Tibial nerve (tissue), 4 donors: ENCODE measurements at regions not wholly inside any gene's neighbourhood (a gene's known extent, or its start where the extent isn't known, plus 50 kb on each side); places are given as distances from the start of the nearest gene placed in this dataset.

ENCODE experiments used
- DNase-seq, 2 donors: peaks; one replicate each; pipeline ENCODE4 v3.0.0-alpha.2; 2019; ENCODE audit warnings: low spot score in 2 of 2
- H3K27ac ChIP-seq, 4 donors: fragments of 200-600 bp; sonication (generic) in 3 of 4; one replicate each; pipeline ENCODE4 v1.5.1; 2017 to 2019; ENCODE audit warnings: mild to moderate bottlenecking in 1 of 4
- H3K27me3 ChIP-seq, 2 donors: fragments of 200-600 bp; sonication (generic) in 1 of 2; one replicate each; pipeline versions ENCODE4 v1.5.1 to v1.6.0; 2017 to 2019
- H3K36me3 ChIP-seq, 3 donors: fragments of 200-600 bp; sonication (generic); one replicate each; pipeline ENCODE4 v1.5.1; 2018 to 2019
- H3K4me1 ChIP-seq, 4 donors: fragments of 200-600 bp; sonication (generic) in 3 of 4; one replicate each; pipeline ENCODE4 v1.5.1; 2017 to 2019
- H3K4me3 ChIP-seq, 4 donors: fragments of 200-600 bp; sonication (generic) in 3 of 4; one replicate each; pipeline ENCODE4 v1.5.1; 2017 to 2019; ENCODE audit warnings: mild to moderate bottlenecking in 1 of 4, moderate library complexity in 1 of 4
- H3K9me3 ChIP-seq, 4 donors: fragments of 200-600 bp; sonication (generic) in 3 of 4; one replicate each; pipeline ENCODE4 v1.5.1; 2017 to 2019
- EP300 ChIP-seq, 2 donors: sonication (generic); formaldehyde crosslinking; IDR thresholded peaks; one replicate each; pipeline ENCODE4 v1.6.1; 2017; ENCODE audit warnings: antibody characterized with exemption in 2 of 2, mild to moderate bottlenecking in 1 of 2
- POLR2A ChIP-seq, 2 donors: fragments of 450-650 bp; IDR thresholded peaks; one replicate each; pipeline ENCODE4 v1.6.1; 2017; ENCODE audit warnings: antibody characterized with exemption in 2 of 2, mild to moderate bottlenecking in 2 of 2, moderate library complexity in 2 of 2
- WGBS, 2 donors: methylation state at CpG; one replicate each; pipeline ENCODE4 v1.1.5; 2018; 5-methylcytosine and 5-hydroxymethylcytosine counted together
- TF ChIP-seq, protein P1 (sequence below), 5 experiments: fragments of 200-600 bp in 3 of 5; fragments of 450-650 bp in 2 of 5; sonication (generic) in 3 of 5; IDR thresholded peaks; one replicate each; pipeline ENCODE4 v1.5.1; 2016 to 2019; ENCODE audit warnings: antibody characterized with exemption in 5 of 5, mild to moderate bottlenecking in 3 of 5, moderate library complexity in 2 of 5

DNA sequence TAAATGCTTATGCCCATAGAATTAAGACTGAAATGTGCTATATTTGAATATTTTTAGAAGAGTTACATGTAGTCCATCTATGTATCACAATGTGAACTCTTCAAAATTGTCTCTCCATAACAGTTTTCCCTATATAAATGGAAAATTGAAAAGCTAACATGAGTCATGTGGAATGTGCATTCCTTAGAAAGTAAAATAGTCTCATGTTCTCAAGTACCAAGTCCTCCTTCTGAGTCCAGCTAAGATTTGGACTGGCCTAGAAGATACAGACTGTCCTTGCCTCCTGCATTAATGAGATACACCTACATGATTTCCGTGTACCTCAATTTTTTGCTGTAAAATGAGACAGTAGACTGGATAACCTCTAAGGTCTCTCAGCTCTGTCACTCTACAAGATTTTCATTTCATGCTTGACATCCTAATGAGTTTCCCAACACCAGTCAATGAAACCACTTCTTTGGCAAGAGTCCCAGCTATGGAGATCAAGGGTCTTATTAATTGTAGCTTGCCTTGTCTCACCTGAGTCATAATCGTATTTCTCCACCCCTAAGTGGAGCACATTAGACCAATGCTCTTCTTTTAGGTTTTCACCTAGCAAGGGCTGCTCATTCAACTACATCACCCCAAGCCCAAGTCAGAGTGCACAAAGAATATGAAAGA, 350.6 kb upstream of the IL12A start:
- Histone ChIP-seq H3K27ac (no peak overlapping the region), H3K27me3 (no peaks in the 10 kb centered on the region), H3K4me3 (no peak overlapping the region), H3K9me3 (no peaks in the 10 kb centered on the region), H3K4me1 (no peaks in the 10 kb centered on the region), H3K36me3 (no peaks in the 10 kb centered on the region)
- TF ChIP-seq POLR2A (IDR thresholded peaks at IDR 0.05): no peak
- DNase-seq: no peak
- WGBS, 2 donors: 89 to 91% methylated on average over 2 of the region's 2 CpGs

DNA sequence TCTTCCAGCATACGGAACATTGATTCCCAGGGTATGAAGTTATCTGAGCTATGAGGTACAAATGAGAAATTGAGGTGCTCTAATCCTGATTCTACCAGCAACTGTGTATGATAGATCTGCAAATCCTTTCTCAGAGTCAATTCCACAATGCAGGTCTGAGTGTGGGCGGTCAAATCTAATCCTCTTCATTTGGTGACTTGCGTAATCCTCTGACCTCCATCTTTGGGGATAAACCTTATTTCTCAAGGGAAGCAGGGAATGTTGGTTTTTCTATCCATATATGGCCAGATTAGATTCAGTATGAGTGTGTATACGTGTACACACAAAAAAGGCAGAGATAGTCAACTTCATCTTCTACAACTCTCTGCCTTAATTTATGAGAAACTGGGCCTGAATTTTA, 348.4 kb upstream of the IL12A start:
- Histone ChIP-seq H3K4me3 (no peak overlapping the region), H3K27me3 (no peaks in the 10 kb centered on the region), H3K4me1 (no peaks in the 10 kb centered on the region), H3K27ac (no peak overlapping the region), H3K9me3 (no peaks in the 10 kb centered on the region), H3K36me3 (no peaks in the 10 kb centered on the region)
- TF ChIP-seq, protein P1, sequence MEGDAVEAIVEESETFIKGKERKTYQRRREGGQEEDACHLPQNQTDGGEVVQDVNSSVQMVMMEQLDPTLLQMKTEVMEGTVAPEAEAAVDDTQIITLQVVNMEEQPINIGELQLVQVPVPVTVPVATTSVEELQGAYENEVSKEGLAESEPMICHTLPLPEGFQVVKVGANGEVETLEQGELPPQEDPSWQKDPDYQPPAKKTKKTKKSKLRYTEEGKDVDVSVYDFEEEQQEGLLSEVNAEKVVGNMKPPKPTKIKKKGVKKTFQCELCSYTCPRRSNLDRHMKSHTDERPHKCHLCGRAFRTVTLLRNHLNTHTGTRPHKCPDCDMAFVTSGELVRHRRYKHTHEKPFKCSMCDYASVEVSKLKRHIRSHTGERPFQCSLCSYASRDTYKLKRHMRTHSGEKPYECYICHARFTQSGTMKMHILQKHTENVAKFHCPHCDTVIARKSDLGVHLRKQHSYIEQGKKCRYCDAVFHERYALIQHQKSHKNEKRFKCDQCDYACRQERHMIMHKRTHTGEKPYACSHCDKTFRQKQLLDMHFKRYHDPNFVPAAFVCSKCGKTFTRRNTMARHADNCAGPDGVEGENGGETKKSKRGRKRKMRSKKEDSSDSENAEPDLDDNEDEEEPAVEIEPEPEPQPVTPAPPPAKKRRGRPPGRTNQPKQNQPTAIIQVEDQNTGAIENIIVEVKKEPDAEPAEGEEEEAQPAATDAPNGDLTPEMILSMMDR (IDR thresholded peaks at IDR 0.05): no peak
- no peak for DNase-seq
- WGBS, 2 donors: 89 to 92% methylated on average over 4 of the region's 4 CpGs

DNA sequence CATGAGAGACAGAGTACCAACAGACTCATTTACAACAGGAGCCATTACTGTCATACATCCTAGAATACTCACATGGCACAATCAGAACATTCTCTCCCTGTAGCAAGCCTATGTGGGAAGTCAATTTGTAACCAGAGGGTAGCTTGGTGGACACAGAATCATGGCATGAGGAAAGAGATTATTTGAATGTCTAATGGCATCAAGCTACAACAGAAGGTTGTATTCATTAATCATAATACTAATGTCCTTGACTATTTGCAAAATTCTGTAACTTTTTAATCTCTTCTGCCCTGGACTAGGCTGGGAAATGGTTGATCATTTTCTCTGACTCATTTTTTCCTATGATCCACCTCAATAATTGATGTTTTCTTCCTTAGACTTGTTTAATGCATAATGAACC, 345.2 kb upstream of the IL12A start:
- H3K9me3 ChIP-seq: no peaks in the 10 kb centered on the region
- no peak overlapping the region for H3K27ac ChIP-seq
- no peaks in the 10 kb centered on the region for H3K27me3 ChIP-seq
- TF ChIP-seq, protein P1 (IDR thresholded peaks at IDR 0.05): no peak
- TF ChIP-seq POLR2A (IDR thresholded peaks at IDR 0.05) (no peak), EP300 (IDR thresholded peaks at IDR 0.05) (no peak)
- no peak for DNase-seq
- H3K4me3 ChIP-seq: no peak overlapping the region
- no peaks in the 10 kb centered on the region for H3K4me1 ChIP-seq
- no peaks in the 10 kb centered on the region for H3K36me3 ChIP-seq

DNA sequence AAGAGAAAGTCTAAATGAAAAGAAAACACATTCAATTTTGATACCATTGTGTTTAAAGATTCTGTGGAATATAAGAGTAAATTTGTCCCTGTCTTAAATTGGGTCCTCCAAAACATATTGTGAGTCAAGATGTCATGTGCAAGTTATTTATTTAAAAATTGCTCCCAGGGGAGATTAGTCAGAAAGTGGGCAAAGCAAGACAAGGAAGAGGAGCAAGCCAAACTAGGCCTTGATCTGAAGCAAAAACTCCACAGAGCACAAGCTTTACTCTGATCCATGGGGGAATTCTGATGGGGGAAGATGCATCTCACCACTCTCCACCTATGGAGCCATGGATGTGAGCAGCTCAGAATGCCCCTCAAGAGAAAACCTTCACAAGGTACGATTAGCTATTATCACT, 342.8 kb upstream of the IL12A start:
- TF ChIP-seq, protein P1 (IDR thresholded peaks at IDR 0.05): no peak
- TF ChIP-seq POLR2A (IDR thresholded peaks at IDR 0.05) (no peak), EP300 (IDR thresholded peaks at IDR 0.05) (no peak)
- no peak for DNase-seq
- WGBS, 2 donors: 79% methylated on average over 1 of the region's 1 CpG

DNA sequence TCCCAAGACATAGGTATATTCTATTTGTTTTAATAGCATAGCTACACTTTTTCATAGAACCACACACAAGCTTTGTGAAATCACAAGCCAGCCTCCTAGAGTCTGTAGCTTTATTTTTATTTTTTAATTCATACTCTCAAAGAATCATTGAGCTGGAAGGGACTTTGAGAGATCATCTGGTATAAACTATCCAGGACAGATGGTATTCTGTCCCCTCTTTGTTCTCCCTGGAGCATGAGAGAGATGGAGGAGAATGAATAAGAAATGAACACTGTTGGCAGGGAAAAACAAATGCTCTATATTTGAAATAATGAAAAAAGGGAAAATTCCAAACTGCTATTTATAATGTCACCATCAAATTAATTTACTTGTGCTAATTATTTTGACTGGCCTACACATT, 338.7 kb upstream of the IL12A start:
- no peaks in the 10 kb centered on the region for H3K9me3 ChIP-seq
- no peak for DNase-seq
- no peaks in the 10 kb centered on the region for H3K27me3 ChIP-seq
- no peaks in the 10 kb centered on the region for H3K4me1 ChIP-seq
- TF ChIP-seq EP300 (IDR thresholded peaks at IDR 0.05) (no peak), POLR2A (IDR thresholded peaks at IDR 0.05) (no peak)
- TF ChIP-seq, protein P1 (IDR thresholded peaks at IDR 0.05): no peak
- H3K27ac ChIP-seq: no peak overlapping the region
- no peak overlapping the region for H3K4me3 ChIP-seq
- no peaks in the 10 kb centered on the region for H3K36me3 ChIP-seq

More for the DNA sequence above, 342.8 kb upstream of the IL12A start:
- Histone ChIP-seq H3K9me3 (no peaks in the 10 kb centered on the region), H3K4me1 (no peaks in the 10 kb centered on the region), H3K27ac (no peak overlapping the region), H3K4me3 (no peak overlapping the region), H3K36me3 (no peaks in the 10 kb centered on the region), H3K27me3 (no peaks in the 10 kb centered on the region)

DNA sequence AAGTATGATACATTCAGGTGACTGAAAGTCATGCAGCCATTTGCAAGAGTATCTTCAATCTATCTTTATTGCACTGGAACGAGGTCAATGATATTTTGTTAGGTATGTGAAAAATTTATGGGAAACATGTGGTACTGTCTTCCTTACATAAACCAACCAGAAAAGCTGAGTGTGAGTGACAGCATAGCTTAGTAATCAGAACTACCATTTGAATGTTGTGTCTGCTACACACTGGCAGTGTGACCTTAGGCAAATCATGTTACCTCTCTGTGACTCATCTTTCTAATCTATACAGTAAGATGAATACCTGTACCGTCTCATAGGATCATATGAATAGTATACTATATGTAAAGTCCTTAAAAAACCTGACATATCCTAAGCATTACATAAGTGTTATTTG, 337.9 kb upstream of the IL12A start:
- H3K4me3 ChIP-seq: no peak overlapping the region
- no peaks in the 10 kb centered on the region for H3K36me3 ChIP-seq
- H3K27ac ChIP-seq: no peak overlapping the region
- DNase-seq: no peak
- H3K4me1 ChIP-seq: no peaks in the 10 kb centered on the region
- WGBS, 2 donors: 71 to 72% methylated on average over 2 of the region's 2 CpGs
- H3K9me3 ChIP-seq: no peaks in the 10 kb centered on the region
- TF ChIP-seq POLR2A (IDR thresholded peaks at IDR 0.05) (no peak), EP300 (IDR thresholded peaks at IDR 0.05) (no peak)
- TF ChIP-seq, protein P1 (IDR thresholded peaks at IDR 0.05): no peak
- no peaks in the 10 kb centered on the region for H3K27me3 ChIP-seq
